GM23338 (cell line): ENCODE measurements at regions not wholly inside any gene's neighbourhood (a gene's known extent, or its start where the extent isn't known, plus 50 kb on each side); places are given as distances from the start of the nearest gene placed in this dataset.
A peak's percentile ranks its signal among the peaks of the same experiment; 100 is the strongest.

Source experiments
- ATAC-seq: fragments of 200-7000 bp; cut with Tn5 transposase; 3 replicates; pipeline ENCODE4 v1.9.1; 2020
- DNase-seq: peaks from one replicate; pipeline ENCODE4 v3.0.0-alpha.2; 2015; ENCODE audit warnings: low spot score
- H2AFZ ChIP-seq: fragments of 200-600 bp; sonication (generic); 2 replicates; pipeline ENCODE4 v1.8.0; 2016; ENCODE audit warnings: antibody characterized with exemption, mild to moderate bottlenecking, moderate library complexity
- H3F3A ChIP-seq: fragments of 200-600 bp; sonication (generic); replicated peaks from 2 replicates; pipeline ENCODE4 v1.8.0; 2017; ENCODE audit warnings: antibody characterized with exemption, mixed run types, low read depth
- H3K27ac ChIP-seq: fragments of 200-600 bp; sonication (generic); 2 replicates; pipeline ENCODE4 v1.6.1; 2016; ENCODE audit warnings: low read depth
- H3K27me3 ChIP-seq: fragments of 200-600 bp; sonication (generic); 2 replicates; pipeline ENCODE4 v1.8.0; 2016; ENCODE audit warnings: mild to moderate bottlenecking, mixed run types, moderate library complexity; ENCODE audit not compliant: insufficient read depth
- H3K36me3 ChIP-seq: fragments of 200-600 bp; sonication (generic); 2 replicates; pipeline ENCODE4 v1.8.0; 2016; ENCODE audit warnings: mild to moderate bottlenecking; ENCODE audit not compliant: insufficient read depth
- H3K4me1 ChIP-seq: fragments of 200-600 bp; sonication (generic); 2 replicates; pipeline ENCODE4 v1.8.0; 2016; ENCODE audit warnings: mild to moderate bottlenecking, moderate library complexity; ENCODE audit not compliant: insufficient read depth
- H3K4me2 ChIP-seq: fragments of 200-600 bp; sonication (generic); 2 replicates; pipeline ENCODE4 v1.7.1; 2017; ENCODE audit warnings: mixed run types
- H3K4me3 ChIP-seq: fragments of 200-600 bp; sonication (generic); 2 replicates; pipeline ENCODE4 v1.6.1; 2016; ENCODE audit warnings: mixed run types
- H3K79me2 ChIP-seq: fragments of 200-600 bp; sonication (generic); replicated peaks from 2 replicates; pipeline ENCODE4 v1.8.0; 2017; ENCODE audit warnings: mild to moderate bottlenecking; ENCODE audit not compliant: insufficient read depth
- H3K9me2 ChIP-seq: fragments of 200-600 bp; sonication (generic); 2 replicates; pipeline ENCODE4 v1.8.0; 2017; ENCODE audit not compliant: insufficient read depth
- H4K20me1 ChIP-seq: fragments of 200-600 bp; sonication (generic); replicated peaks from 2 replicates; pipeline ENCODE4 v1.8.0; 2017; ENCODE audit warnings: mild to moderate bottlenecking; ENCODE audit not compliant: insufficient read depth
- H3K27ac Mint-ChIP-seq: 2 replicates; pipeline ENCODE4 v1.8.0; 2020; ENCODE audit warnings: inconsistent platforms, mild to moderate bottlenecking, moderate library complexity, mixed read lengths
- H3K27me3 Mint-ChIP-seq: 3 replicates; pipeline ENCODE4 v1.8.0; 2022; ENCODE audit warnings: low read depth, mild to moderate bottlenecking, moderate library complexity, mixed read lengths, inconsistent platforms; ENCODE audit not compliant: insufficient read depth, poor library complexity
- H3K36me3 Mint-ChIP-seq: 3 replicates; pipeline ENCODE4 v1.8.0; 2021; ENCODE audit warnings: low read depth, mild to moderate bottlenecking, inconsistent platforms, moderate library complexity, mixed read lengths
- H3K4me1 Mint-ChIP-seq: 3 replicates; pipeline ENCODE4 v1.8.0; 2020; ENCODE audit warnings: mild to moderate bottlenecking, inconsistent platforms, mixed read lengths
- H3K4me3 Mint-ChIP-seq: 3 replicates; pipeline ENCODE4 v1.8.0; 2021; ENCODE audit warnings: moderate library complexity, mild to moderate bottlenecking, inconsistent platforms, mixed read lengths
- H3K9me3 Mint-ChIP-seq: 3 replicates; pipeline ENCODE4 v1.8.0; 2020; ENCODE audit warnings: moderate library complexity, mild to moderate bottlenecking, inconsistent platforms, mixed read lengths
- CREB1 ChIP-seq: fragments of 250-450 bp; sonication (Bioruptor Pico); IDR thresholded peaks from 2 replicates; pipeline ENCODE4 v1.5.0; 2020; ENCODE audit warnings: low read depth, mild to moderate bottlenecking, moderate library complexity
- EZH2 ChIP-seq: fragments of 200-600 bp; sonication (generic); IDR thresholded peaks from one replicate; pipeline ENCODE4 v1.8.0; 2017; ENCODE audit warnings: antibody characterized with exemption, mild to moderate bottlenecking, low read depth; ENCODE audit not compliant: unreplicated experiment
- EZH2phosphoT487 ChIP-seq: fragments of 200-600 bp; sonication (generic); IDR thresholded peaks from one replicate; pipeline ENCODE4 v1.8.1; 2018; ENCODE audit warnings: antibody characterized with exemption; ENCODE audit not compliant: unreplicated experiment
- JUNB ChIP-seq: IDR thresholded peaks from one replicate; pipeline ENCODE4 v1.6.1; 2016; ENCODE audit warnings: antibody characterized with exemption; ENCODE audit not compliant: unreplicated experiment
- NANOG ChIP-seq: IDR thresholded peaks from 2 replicates; pipeline ENCODE4 v1.6.1; 2016; ENCODE audit warnings: antibody characterized with exemption, borderline replicate concordance
- POLR2AphosphoS5 ChIP-seq: IDR thresholded peaks from 2 replicates; pipeline ENCODE4 v1.6.1; 2016; ENCODE audit warnings: antibody characterized with exemption, low read depth
- STAT1 ChIP-seq: IDR thresholded peaks from one replicate; pipeline ENCODE4 v1.6.1; 2016; ENCODE audit warnings: antibody characterized with exemption; ENCODE audit not compliant: unreplicated experiment
- ZNF114 ChIP-seq: fragments of 250-450 bp; sonication (Bioruptor Pico); IDR thresholded peaks from 2 replicates; pipeline ENCODE4 v1.5.0; 2020; ENCODE audit warnings: mild to moderate bottlenecking, moderate library complexity
- ZNF331 ChIP-seq: fragments of 250-450 bp; sonication (Bioruptor Pico); IDR thresholded peaks from 2 replicates; pipeline ENCODE4 v1.5.0; 2020; ENCODE audit warnings: low read depth, mild to moderate bottlenecking, moderate library complexity
- TF ChIP-seq, protein P1 (sequence below), 2 experiments: fragments of 200-600 bp in 1 of 2; sonication (generic) in 1 of 2; conservative IDR thresholded peaks; 2 replicates each; pipeline versions ENCODE4 v1.5.1 to v1.6.1; 2016 to 2017; ENCODE audit warnings: antibody characterized with exemption in 2 of 2, low read depth in 2 of 2, mild to moderate bottlenecking in 2 of 2, moderate library complexity in 1 of 2
- TF ChIP-seq, protein P2 (sequence below): IDR thresholded peaks from 2 replicates; pipeline ENCODE4 v1.6.1; 2016; ENCODE audit warnings: antibody characterized with exemption
- TF ChIP-seq, protein P3 (sequence below): IDR thresholded peaks from one replicate; pipeline ENCODE4 v1.6.1; 2018; ENCODE audit warnings: antibody characterized with exemption; ENCODE audit not compliant: unreplicated experiment

DNA sequence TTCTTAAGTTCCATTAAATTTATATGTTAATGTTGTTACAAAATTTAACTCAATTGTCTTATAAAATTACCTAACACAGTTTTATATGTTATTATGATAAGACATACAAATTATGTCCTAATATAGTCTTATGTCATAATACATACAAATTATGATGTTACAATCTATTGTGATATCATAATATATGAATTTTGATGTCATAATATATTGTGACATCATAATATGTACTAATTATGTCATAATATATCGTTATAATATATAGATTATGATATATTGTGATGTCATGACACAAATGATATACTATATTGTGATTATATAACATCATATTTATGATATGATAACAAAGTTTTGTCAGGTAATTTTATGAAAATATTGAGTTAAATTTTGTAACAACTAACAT is 1789.6 kb downstream of the TP53TG3F start (continued):
- TF ChIP-seq, protein P1, sequence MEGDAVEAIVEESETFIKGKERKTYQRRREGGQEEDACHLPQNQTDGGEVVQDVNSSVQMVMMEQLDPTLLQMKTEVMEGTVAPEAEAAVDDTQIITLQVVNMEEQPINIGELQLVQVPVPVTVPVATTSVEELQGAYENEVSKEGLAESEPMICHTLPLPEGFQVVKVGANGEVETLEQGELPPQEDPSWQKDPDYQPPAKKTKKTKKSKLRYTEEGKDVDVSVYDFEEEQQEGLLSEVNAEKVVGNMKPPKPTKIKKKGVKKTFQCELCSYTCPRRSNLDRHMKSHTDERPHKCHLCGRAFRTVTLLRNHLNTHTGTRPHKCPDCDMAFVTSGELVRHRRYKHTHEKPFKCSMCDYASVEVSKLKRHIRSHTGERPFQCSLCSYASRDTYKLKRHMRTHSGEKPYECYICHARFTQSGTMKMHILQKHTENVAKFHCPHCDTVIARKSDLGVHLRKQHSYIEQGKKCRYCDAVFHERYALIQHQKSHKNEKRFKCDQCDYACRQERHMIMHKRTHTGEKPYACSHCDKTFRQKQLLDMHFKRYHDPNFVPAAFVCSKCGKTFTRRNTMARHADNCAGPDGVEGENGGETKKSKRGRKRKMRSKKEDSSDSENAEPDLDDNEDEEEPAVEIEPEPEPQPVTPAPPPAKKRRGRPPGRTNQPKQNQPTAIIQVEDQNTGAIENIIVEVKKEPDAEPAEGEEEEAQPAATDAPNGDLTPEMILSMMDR (conservative IDR thresholded peaks at IDR 0.05; ENCODE audit: low read depth in 2 of 2), result no peak
- no peak for TF ChIP-seq JUNB
- no peak for TF ChIP-seq ZNF114 (CRISPR knock-in tag)
- no peak for TF ChIP-seq STAT1

DNA sequence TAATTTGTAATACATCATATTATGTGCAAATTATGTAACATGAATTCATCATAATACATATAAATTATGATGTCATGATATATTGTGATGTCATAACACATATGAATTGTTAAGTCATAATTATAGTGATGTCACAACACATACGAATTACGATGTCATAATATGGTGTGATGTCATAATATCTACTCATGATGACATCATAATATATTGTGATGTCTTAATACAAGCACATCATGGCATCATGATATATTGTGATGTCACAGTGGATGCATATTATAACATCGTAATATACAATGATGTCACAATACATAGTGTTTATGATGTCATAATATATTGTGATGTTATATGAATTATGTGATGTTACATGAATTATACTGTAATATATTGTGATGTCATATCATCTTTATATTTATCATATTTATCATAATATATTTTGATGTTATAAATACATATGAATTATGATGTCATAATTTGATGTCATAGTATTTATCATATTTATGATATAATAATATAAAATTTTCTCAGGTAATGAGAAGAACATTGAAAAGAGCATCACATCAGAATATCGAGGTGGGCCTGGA is 1793.0 kb downstream of the TP53TG3F start:
- Mint-ChIP-seq H3K36me3 (peaks cover 20% of the 10 kb centered on the region), H3K4me3 (no peak overlapping the region), H3K9me3 (peaks cover 84% of the 10 kb centered on the region), H3K27me3 (no peaks in the 10 kb centered on the region), H3K4me1 (no peaks in the 10 kb centered on the region), H3K27ac (no peak overlapping the region)
- no peaks in the 10 kb centered on the region for H3K4me1 ChIP-seq
- no peak overlapping the region for H3K4me2 ChIP-seq
- TF ChIP-seq NANOG (no peak), POLR2AphosphoS5 (no peak), CREB1 (CRISPR knock-in tag) (peak; percentile 67)
- H3F3A ChIP-seq, result no peaks in the 10 kb centered on the region
- H3K79me2 ChIP-seq, result no peaks in the 10 kb centered on the region
- no peak overlapping the region for H3K4me3 ChIP-seq
- H3K27me3 ChIP-seq, result no peaks in the 10 kb centered on the region
- DNase-seq (no peak), ATAC-seq (no peak)
- no peaks in the 10 kb centered on the region for H3K36me3 ChIP-seq
- H4K20me1 ChIP-seq, result no peaks in the 10 kb centered on the region
- no peak overlapping the region for H2AFZ ChIP-seq
- no peak overlapping the region for H3K27ac ChIP-seq
- no peaks in the 10 kb centered on the region for H3K9me2 ChIP-seq

DNA sequence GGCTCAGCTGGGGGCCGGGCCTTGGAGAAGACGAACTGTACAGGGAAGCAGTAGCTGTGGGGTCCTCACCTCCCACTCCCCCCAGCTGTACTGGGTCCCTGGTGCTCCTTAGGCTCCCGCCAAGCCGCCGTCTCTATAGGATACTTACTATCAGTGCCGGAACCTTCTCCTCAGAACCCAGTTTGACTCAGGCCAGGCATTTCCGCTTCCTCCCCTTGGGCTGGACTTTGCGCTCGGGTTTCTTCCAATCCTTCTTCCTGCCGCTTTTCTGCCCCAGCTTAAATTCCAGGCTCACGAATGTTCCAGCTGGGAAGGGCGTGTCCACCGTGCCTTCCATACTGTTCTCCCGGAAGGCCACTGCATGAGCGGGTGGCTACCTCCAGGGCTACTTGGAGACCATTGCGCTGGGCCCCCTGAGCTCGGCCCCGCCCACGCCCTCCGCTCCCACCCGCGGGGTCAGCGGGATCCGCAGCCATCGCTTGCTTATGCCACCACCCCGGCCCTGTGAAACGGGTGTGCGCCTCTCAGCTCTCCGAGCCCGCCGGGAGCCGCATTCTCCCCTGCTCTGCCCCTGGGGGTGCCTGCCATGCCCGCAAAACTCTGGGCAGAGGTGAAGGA is 1795.9 kb downstream of the TP53TG3F start:
- H3K9me3 Mint-ChIP-seq, result peaks cover 89% of the 10 kb centered on the region
- TF ChIP-seq CREB1 (CRISPR knock-in tag) (no peak), EZH2phosphoT487 (no peak), JUNB (no peak), ZNF114 (CRISPR knock-in tag) (no peak), STAT1 (no peak), EZH2 (no peak), NANOG (no peak), ZNF331 (CRISPR knock-in tag) (no peak), POLR2AphosphoS5 (no peak)
- TF ChIP-seq, protein P2, sequence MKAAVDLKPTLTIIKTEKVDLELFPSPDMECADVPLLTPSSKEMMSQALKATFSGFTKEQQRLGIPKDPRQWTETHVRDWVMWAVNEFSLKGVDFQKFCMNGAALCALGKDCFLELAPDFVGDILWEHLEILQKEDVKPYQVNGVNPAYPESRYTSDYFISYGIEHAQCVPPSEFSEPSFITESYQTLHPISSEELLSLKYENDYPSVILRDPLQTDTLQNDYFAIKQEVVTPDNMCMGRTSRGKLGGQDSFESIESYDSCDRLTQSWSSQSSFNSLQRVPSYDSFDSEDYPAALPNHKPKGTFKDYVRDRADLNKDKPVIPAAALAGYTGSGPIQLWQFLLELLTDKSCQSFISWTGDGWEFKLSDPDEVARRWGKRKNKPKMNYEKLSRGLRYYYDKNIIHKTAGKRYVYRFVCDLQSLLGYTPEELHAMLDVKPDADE, result no peak
- TF ChIP-seq, protein P3, sequence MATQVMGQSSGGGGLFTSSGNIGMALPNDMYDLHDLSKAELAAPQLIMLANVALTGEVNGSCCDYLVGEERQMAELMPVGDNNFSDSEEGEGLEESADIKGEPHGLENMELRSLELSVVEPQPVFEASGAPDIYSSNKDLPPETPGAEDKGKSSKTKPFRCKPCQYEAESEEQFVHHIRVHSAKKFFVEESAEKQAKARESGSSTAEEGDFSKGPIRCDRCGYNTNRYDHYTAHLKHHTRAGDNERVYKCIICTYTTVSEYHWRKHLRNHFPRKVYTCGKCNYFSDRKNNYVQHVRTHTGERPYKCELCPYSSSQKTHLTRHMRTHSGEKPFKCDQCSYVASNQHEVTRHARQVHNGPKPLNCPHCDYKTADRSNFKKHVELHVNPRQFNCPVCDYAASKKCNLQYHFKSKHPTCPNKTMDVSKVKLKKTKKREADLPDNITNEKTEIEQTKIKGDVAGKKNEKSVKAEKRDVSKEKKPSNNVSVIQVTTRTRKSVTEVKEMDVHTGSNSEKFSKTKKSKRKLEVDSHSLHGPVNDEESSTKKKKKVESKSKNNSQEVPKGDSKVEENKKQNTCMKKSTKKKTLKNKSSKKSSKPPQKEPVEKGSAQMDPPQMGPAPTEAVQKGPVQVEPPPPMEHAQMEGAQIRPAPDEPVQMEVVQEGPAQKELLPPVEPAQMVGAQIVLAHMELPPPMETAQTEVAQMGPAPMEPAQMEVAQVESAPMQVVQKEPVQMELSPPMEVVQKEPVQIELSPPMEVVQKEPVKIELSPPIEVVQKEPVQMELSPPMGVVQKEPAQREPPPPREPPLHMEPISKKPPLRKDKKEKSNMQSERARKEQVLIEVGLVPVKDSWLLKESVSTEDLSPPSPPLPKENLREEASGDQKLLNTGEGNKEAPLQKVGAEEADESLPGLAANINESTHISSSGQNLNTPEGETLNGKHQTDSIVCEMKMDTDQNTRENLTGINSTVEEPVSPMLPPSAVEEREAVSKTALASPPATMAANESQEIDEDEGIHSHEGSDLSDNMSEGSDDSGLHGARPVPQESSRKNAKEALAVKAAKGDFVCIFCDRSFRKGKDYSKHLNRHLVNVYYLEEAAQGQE, result no peak

More for the DNA sequence above, 1795.9 kb downstream of the TP53TG3F start:
- Histone ChIP-seq H3K79me2 (no peaks in the 10 kb centered on the region), H3K27me3 (no peaks in the 10 kb centered on the region), H3F3A (no peaks in the 10 kb centered on the region), H3K27ac (no peak overlapping the region), H3K4me3 (no peak overlapping the region), H3K4me2 (no peak overlapping the region), H3K9me2 (no peaks in the 10 kb centered on the region), H3K4me1 (no peaks in the 10 kb centered on the region), H2AFZ (no peak overlapping the region), H3K36me3 (no peaks in the 10 kb centered on the region), H4K20me1 (no peaks in the 10 kb centered on the region)
- DNase-seq (no peak), ATAC-seq (no peak)
- no peak overlapping the region for H3K27ac Mint-ChIP-seq
- no peaks in the 10 kb centered on the region for H3K27me3 Mint-ChIP-seq
- no peak overlapping the region for H3K4me3 Mint-ChIP-seq
- H3K36me3 Mint-ChIP-seq, result peaks cover 21% of the 10 kb centered on the region
- no peaks in the 10 kb centered on the region for H3K4me1 Mint-ChIP-seq
